PC-9 (cell line): ENCODE measurements at regions not wholly inside any gene's neighbourhood (a gene's known extent, or its start where the extent isn't known, plus 50 kb on each side); places are given as distances from the start of the nearest gene placed in this dataset.

Experiments
- EZH2 ChIP-seq: fragments of 200-600 bp; sonication (generic); IDR thresholded peaks from 2 replicates; pipeline ENCODE4 v1.8.0; 2017; ENCODE audit warnings: antibody characterized with exemption, low read depth
- TF ChIP-seq, protein P1 (sequence below): fragments of 200-600 bp; sonication (generic); conservative IDR thresholded peaks from 2 replicates; pipeline ENCODE4 v1.6.1; 2017; ENCODE audit warnings: mixed run types, antibody characterized with exemption, mild to moderate bottlenecking, moderate library complexity

GRCh38 chr12:107551434-107551833 lies 134.2 kb upstream of the PWP1 start:
- TF ChIP-seq, protein P1, sequence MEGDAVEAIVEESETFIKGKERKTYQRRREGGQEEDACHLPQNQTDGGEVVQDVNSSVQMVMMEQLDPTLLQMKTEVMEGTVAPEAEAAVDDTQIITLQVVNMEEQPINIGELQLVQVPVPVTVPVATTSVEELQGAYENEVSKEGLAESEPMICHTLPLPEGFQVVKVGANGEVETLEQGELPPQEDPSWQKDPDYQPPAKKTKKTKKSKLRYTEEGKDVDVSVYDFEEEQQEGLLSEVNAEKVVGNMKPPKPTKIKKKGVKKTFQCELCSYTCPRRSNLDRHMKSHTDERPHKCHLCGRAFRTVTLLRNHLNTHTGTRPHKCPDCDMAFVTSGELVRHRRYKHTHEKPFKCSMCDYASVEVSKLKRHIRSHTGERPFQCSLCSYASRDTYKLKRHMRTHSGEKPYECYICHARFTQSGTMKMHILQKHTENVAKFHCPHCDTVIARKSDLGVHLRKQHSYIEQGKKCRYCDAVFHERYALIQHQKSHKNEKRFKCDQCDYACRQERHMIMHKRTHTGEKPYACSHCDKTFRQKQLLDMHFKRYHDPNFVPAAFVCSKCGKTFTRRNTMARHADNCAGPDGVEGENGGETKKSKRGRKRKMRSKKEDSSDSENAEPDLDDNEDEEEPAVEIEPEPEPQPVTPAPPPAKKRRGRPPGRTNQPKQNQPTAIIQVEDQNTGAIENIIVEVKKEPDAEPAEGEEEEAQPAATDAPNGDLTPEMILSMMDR, result no peak
- TF ChIP-seq EZH2, result no peak
